Calu3 (cell line): ENCODE measurements at regions not wholly inside any gene's neighbourhood (a gene's known extent, or its start where the extent isn't known, plus 50 kb on each side); places are given as distances from the start of the nearest gene placed in this dataset.

ENCODE experiments used
- BruUV-seq: library from RNA; stranded (reverse); fragments of 400-500 nt; replicated peaks from 2 replicates; lab custom pipeline; 2021; lab: Mats Ljungman, UMichigan
- CTCF ChIA-PET: fragments of 300-600 bp; sonication (Branson Sonifier 250); formaldehyde crosslinking; loops from one replicate; lab custom pipeline; 2022; ENCODE audit warnings: antibody characterized with exemption; lab: Charles Lee
- DNase-seq: peaks from one replicate; pipeline ENCODE4 v3.0.0; 2022
- H3K27ac Mint-ChIP-seq: one replicate; pipeline ENCODE4 v1.8.0; 2022; ENCODE audit warnings: mixed read lengths; ENCODE audit not compliant: unreplicated experiment
- H3K27me3 Mint-ChIP-seq: one replicate; pipeline ENCODE4 v1.8.0; 2022; ENCODE audit warnings: mixed read lengths; ENCODE audit not compliant: unreplicated experiment
- H3K36me3 Mint-ChIP-seq: one replicate; pipeline ENCODE4 v1.8.0; 2022; ENCODE audit warnings: mild to moderate bottlenecking, moderate library complexity, mixed read lengths; ENCODE audit not compliant: insufficient read depth, unreplicated experiment
- H3K4me1 Mint-ChIP-seq: one replicate; pipeline ENCODE4 v1.8.0; 2022; ENCODE audit warnings: mild to moderate bottlenecking, low read depth, mixed read lengths; ENCODE audit not compliant: unreplicated experiment
- H3K4me3 Mint-ChIP-seq: one replicate; pipeline ENCODE4 v1.8.0; 2022; ENCODE audit warnings: mild to moderate bottlenecking, low read depth, moderate library complexity, mixed read lengths; ENCODE audit not compliant: unreplicated experiment
- H3K9me3 Mint-ChIP-seq: one replicate; pipeline ENCODE4 v1.8.0; 2022; ENCODE audit warnings: low read depth, mixed read lengths; ENCODE audit not compliant: unreplicated experiment
- intact Hi-C: fragments of 100-400 bp; cut with micrococcal nuclease; formaldehyde crosslinking; loops from one replicate; pipeline ENCODE4 v1.10.0; 2022; ENCODE audit not compliant: unreplicated experiment
- TF ChIP-seq, protein P1 (sequence below): fragments of 200-600 bp; IDR thresholded peaks from one replicate; pipeline ENCODE4 v1.8.0; 2022; ENCODE audit warnings: antibody characterized with exemption; ENCODE audit not compliant: unreplicated experiment

DNA sequence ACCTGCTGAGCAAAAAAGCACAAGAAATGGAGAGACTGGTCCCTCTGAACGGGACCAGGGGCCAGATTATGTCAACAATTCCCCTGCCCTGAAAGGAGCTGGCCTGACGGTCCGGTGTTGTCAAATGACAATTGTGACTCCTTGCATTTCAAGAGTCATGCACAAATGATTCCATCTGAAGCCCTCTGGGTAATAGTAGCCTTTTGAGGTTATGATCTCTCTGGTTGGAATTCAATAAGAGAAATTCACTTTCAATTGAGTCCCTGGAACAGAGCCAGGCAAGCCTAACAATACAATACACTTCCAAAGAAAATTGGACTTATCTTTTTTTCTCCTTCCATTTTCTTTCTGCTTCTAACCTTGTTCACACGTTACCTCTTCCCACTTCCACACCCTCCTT lies 116.9 kb downstream of the C1D start:
- CTCF ChIA-PET = interaction anchor here (0.8 kb wide), 2 partner anchors 17 to 42 kb away, joined by 3 read pairs; no protein-coding TSS in a partner anchor
- Mint-ChIP-seq H3K4me3 (no peak overlapping the region), H3K36me3 (no peaks in the 10 kb centered on the region), H3K4me1 (no peaks in the 10 kb centered on the region), H3K27me3 (no peaks in the 10 kb centered on the region), H3K9me3 (peaks cover 4% of the 10 kb centered on the region), H3K27ac (no peak overlapping the region)
- intact Hi-C loops = no loop called here
- no TSS peak for BruUV-seq
- TF ChIP-seq, protein P1, sequence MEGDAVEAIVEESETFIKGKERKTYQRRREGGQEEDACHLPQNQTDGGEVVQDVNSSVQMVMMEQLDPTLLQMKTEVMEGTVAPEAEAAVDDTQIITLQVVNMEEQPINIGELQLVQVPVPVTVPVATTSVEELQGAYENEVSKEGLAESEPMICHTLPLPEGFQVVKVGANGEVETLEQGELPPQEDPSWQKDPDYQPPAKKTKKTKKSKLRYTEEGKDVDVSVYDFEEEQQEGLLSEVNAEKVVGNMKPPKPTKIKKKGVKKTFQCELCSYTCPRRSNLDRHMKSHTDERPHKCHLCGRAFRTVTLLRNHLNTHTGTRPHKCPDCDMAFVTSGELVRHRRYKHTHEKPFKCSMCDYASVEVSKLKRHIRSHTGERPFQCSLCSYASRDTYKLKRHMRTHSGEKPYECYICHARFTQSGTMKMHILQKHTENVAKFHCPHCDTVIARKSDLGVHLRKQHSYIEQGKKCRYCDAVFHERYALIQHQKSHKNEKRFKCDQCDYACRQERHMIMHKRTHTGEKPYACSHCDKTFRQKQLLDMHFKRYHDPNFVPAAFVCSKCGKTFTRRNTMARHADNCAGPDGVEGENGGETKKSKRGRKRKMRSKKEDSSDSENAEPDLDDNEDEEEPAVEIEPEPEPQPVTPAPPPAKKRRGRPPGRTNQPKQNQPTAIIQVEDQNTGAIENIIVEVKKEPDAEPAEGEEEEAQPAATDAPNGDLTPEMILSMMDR = no peak
- no peak for DNase-seq

DNA sequence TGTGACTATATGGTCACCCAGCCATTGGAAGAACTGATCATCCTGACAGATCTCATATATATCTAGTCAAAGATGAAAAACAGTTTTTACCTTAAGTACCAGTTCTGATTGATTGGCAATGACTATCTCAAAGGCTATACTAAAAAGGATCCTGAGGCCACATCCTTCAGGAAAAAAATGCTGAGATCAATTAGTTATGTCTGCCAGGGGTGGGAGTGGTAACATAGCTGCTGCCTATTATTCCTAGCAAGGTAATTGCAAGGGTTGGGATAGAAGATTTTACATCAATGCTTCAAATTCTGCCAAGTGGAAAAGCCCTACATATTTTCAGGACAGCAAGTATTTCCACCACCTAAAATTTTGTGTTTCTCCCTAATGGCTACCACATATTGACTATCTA lies 114.7 kb downstream of the C1D start:
- BruUV-seq = no TSS peak
- TF ChIP-seq, protein P1 = no peak
- intact Hi-C loops = no loop called here
- no peak for DNase-seq
- Mint-ChIP-seq H3K9me3 (peaks cover 4% of the 10 kb centered on the region), H3K27ac (no peak overlapping the region), H3K4me3 (no peak overlapping the region), H3K36me3 (no peaks in the 10 kb centered on the region), H3K4me1 (no peaks in the 10 kb centered on the region), H3K27me3 (no peaks in the 10 kb centered on the region)
- CTCF ChIA-PET = no interaction called here

DNA sequence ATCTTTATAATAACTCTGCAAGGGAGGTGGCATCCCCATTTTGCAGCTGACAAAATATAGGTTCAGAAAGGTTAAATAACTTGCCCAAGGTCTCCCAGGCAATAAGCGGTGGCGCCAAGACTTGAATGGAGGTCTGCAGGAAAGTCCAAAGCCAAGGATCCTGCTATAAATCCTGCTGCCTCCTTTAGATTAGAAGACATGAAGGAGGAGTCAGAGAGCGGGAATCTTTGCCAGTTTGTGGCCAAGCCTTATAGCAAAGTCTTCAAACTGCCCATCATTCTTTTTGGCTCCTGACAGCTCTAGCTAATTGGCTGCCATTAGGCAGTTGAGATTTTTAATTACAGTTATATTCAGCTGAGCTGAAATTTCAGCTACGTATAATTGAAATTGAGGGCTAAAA lies 114.3 kb downstream of the C1D start:
- BruUV-seq = no TSS peak
- TF ChIP-seq, protein P1 = no peak
- no peak for DNase-seq
- CTCF ChIA-PET = no interaction called here
- H3K9me3 Mint-ChIP-seq = no peaks in the 10 kb centered on the region
- no peaks in the 10 kb centered on the region for H3K36me3 Mint-ChIP-seq
- no peak overlapping the region for H3K4me3 Mint-ChIP-seq
- no peaks in the 10 kb centered on the region for H3K27me3 Mint-ChIP-seq
- no peak overlapping the region for H3K27ac Mint-ChIP-seq
- intact Hi-C loops = no loop called here
- H3K4me1 Mint-ChIP-seq = no peaks in the 10 kb centered on the region

DNA sequence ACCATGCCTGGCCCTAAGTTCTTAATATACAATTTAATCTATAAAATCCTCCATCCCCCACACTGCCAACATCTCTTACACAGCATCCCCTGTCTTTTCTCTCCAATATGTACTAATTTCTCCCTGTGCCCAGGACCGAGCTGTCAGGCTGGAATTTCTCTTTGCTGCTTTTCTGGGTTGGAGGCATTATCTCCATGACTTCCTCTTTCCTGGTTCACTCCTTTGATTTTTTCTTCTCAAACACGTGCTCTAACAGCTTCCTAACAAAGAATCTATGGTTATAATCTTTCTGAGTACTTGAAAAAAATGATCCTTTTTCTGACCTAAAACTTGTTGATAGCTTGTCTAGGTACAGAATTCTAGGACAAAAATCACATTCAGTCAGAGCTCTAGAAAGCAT lies 112.8 kb downstream of the C1D start:
- intact Hi-C loops = no loop called here
- H3K27me3 Mint-ChIP-seq = peaks cover 8% of the 10 kb centered on the region
- TF ChIP-seq, protein P1 = no peak
- no TSS peak for BruUV-seq
- H3K4me1 Mint-ChIP-seq = no peaks in the 10 kb centered on the region
- CTCF ChIA-PET = no interaction called here
- H3K9me3 Mint-ChIP-seq = no peaks in the 10 kb centered on the region
- no peak overlapping the region for H3K27ac Mint-ChIP-seq
- no peak for DNase-seq
- no peak overlapping the region for H3K4me3 Mint-ChIP-seq
- H3K36me3 Mint-ChIP-seq = no peaks in the 10 kb centered on the region
